ENCODE measurements at regions not wholly inside any gene's neighbourhood (a gene's known extent, or its start where the extent isn't known, plus 50 kb on each side); places are given as distances from the start of the nearest gene placed in this dataset.

DNA sequence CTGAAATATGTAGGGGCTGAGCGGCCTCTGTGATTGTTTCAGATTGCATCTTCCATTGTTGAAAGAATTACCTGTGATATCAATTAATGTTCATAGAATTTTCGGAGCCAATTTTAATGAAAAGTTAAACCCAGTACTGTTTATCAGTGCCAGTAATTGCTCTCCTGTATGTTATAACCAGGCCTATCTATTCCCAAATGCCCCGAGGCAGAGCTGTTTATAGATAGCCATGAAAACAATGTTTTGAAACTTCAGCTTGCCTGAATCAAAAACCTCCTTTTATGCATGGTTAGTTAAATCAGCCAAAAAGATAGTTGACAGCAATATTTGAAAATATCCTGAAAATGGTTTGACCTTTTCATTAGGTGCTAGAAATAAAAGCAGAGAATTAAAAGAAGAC lies 50.1 kb upstream of the HDAC9 start:
- DNase-seq (ENCODE audit: low spot score) (no peak), ATAC-seq (no peak)

All from left lobe of liver (tissue), 2 donors.